GM19397 (cell line): ENCODE measurements at regions not wholly inside any gene's neighbourhood (a gene's known extent, or its start where the extent isn't known, plus 50 kb on each side); places are given as distances from the start of the nearest gene placed in this dataset.
"Not testable (repeated sequence)": the region's sequence is repeated elsewhere in the genome, so short reads cannot be mapped to it uniquely, and the experiment has no call there.

Experiments used
- ATAC-seq: cut with Tn5 transposase; IDR thresholded peaks from one replicate; pipeline ENCODE4 v1.9.1; 2021; ENCODE audit warnings: mild to moderate bottlenecking, moderate library complexity; ENCODE audit not compliant: unreplicated experiment

DNA sequence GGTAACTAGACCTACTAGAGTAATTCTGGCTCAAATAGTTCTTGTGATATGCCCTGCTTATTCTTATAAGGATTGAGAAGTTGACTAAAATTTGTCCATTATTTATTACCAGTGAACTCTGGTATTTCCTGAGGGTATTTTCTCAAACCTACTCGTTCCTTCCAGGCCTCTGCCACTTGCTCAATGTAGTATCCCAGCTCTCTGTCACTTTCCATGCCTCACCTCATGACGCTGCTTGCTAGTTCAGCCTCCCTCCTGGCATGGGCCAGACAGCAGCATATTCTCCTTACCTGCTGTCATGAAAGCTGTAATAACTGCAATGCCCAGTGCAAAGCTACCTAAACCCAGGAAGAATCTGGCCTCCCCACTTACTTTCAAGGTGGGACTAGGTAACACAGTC, 602.9 kb upstream of the ADAMTS5 start:
- ATAC-seq: no peak

- ATAC-seq: no peak
These were observed 602.2 kb upstream of the ADAMTS5 start for GRCh38 chr21:27569091-27569490.

DNA sequence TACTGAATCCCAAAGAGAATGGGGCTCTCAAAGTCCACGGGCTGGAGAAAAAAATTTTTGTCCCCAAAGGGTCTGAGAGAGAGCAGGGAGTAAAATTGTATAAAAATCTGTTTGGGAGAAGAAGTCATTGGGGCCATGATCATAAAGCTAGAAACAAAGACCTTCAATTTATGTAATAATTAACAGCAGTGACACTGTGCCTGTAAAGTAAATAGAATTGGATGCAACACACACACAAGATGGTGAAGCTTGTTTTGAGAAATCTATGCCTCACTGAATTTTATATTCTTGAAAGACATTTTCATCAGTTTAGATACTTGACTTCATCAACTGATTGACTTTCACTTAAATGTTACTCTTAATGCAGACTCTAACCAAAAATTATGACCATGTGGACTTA, 600.5 kb upstream of the ADAMTS5 start:
- ATAC-seq: no peak

DNA sequence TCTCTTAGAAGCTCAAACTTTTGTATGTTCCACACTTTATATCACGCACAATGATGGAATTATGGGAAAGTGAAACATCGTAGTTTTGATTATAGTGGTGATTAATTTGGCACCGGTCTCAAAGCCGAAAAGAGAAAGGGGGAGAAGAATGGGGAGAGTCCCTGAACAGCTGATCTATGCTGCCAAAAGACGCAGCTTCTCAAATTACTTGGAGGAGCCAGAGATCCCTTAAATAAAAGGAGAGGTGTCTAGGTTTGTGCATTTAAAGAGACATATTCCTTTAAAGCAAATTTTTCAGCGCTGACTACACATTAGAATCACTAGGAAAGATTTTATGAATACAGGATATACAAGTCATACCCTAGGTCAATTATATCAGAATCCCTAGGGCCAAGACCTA, 599.6 kb upstream of the ADAMTS5 start:
- no peak for ATAC-seq

GRCh38 chr21:27565364-27565763, 598.5 kb upstream of the ADAMTS5 start:
- ATAC-seq: no peak

GRCh38 chr21:27564684-27565301, 597.9 kb upstream of the ADAMTS5 start:
- no peak for ATAC-seq

- ATAC-seq: no peak
These were observed 595.4 kb upstream of the ADAMTS5 start for GRCh38 chr21:27562303-27562702.

DNA sequence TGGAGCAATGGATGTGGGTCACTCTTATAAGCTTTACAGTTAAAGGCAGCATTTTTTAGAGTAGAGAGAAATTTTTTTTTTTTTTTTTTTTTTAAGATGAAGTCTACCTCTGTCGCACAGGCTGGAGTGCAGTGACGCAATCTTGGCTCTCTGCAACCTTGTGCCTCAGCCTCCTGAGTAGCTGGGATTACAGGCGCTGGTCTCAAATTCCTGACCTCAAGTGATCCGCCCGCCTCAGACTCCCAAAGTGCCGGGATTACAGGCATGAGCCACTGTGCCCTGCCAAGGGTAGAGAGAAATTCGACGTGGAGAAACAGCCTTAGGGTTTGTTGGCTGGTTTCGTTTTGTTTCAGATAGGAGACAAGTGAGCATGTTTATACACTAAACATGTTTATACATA, 594.2 kb upstream of the ADAMTS5 start:
- no peak for ATAC-seq

- no peak for ATAC-seq
These were observed 590.5 kb upstream of the ADAMTS5 start for GRCh38 chr21:27557356-27557755.

- ATAC-seq: no peak
These were observed 589.1 kb upstream of the ADAMTS5 start for GRCh38 chr21:27555996-27556395.

DNA sequence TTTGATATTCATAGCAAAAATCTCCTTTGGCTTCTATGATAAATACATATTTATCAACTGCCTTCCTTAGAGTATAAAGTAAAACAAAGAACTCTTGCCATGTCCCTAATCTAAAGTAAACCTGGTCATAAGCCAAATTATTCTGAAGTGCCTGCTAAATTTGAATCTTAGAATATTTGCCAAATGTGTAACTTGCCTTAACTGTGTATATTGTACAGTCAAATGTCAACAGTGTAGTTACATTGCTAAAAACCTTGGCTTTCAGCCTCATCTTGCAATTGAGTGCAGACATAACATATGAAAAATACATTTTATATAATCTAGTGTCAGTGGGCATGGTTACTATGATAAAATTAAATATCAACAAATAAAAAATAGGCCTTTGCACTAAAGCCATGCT, 583.4 kb upstream of the ADAMTS5 start:
- ATAC-seq: no peak

- ATAC-seq: no peak
These were observed 581.6 kb upstream of the ADAMTS5 start for GRCh38 chr21:27548486-27548885.

GRCh38 chr21:27545754-27546349, 579.0 kb upstream of the ADAMTS5 start:
- no peak for ATAC-seq

DNA sequence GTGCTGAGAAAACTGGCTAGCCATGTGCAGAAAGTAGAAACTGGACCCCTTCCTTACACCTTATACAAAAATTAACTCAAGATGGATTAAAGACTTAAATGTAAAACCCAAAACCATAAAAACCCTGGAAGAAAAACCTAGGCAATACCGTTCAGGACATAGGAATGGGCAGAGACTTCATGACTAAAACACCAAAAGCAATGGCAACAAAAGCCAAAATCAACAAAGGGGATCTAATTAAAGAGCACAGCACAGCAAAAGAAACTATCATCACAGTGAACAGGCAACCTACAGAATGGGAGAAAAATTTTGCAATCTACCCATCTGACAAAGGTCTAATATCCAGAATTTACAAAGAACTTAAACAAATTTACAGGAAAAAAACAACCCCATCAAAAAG, 575.2 kb upstream of the ADAMTS5 start:
- ATAC-seq: not testable (repeated sequence)

- ATAC-seq: no peak
These were observed 569.4 kb upstream of the ADAMTS5 start for GRCh38 chr21:27536319-27536718.

GRCh38 chr21:27535188-27535587, 568.3 kb upstream of the ADAMTS5 start:
- no peak for ATAC-seq

- ATAC-seq: no peak
These were observed 567.3 kb upstream of the ADAMTS5 start for GRCh38 chr21:27534206-27534605.

DNA sequence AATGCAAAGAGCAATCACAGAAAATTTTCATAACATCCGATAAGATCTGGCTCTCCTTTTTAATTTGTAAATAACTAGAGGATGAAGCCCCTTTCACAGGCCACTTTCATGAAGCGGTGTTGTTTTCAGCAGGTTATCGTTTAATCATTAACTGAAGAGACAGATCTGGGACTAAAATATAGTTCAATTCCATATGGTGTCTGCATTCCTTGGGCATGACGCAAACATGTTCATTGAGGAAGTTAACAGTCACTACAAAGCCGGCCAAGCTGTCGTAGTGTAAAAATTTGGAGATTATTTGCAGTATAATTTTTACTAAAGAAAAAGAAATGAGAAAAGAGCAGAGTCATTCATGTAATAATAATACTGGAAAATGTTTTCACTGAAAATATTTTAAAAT, 565.2 kb upstream of the ADAMTS5 start:
- ATAC-seq: no peak

GRCh38 chr21:27528697-27529096, 561.8 kb upstream of the ADAMTS5 start:
- no peak for ATAC-seq

- no peak for ATAC-seq
These were observed 559.6 kb upstream of the ADAMTS5 start for GRCh38 chr21:27526451-27526850.

GRCh38 chr21:27525780-27526179, 558.9 kb upstream of the ADAMTS5 start:
- ATAC-seq: no peak

- ATAC-seq: no peak
These were observed 552.5 kb upstream of the ADAMTS5 start for GRCh38 chr21:27519361-27519760.

GRCh38 chr21:27517177-27517576, 550.3 kb upstream of the ADAMTS5 start:
- not testable (repeated sequence) for ATAC-seq
